ENCODE measurements at regions not wholly inside any gene's neighbourhood (a gene's known extent, or its start where the extent isn't known, plus 50 kb on each side); places are given as distances from the start of the nearest gene placed in this dataset.

GRCh38 chr21:23223882-23224281 lies 2225.7 kb downstream of the NCAM2 start:
- H3K27me3 ChIP-seq: no peaks in the 10 kb centered on the region
- no peak overlapping the region for H3K27ac ChIP-seq
- no peak for TF ChIP-seq Cebpa-rat (IDR thresholded peaks at IDR 0.05)
- H3K4me2 ChIP-seq: no peak overlapping the region
- no peaks in the 10 kb centered on the region for H3K36me3 ChIP-seq
- no peaks in the 10 kb centered on the region for H4K20me1 ChIP-seq
- H3K9me3 ChIP-seq (replicated peaks in 1 of 11): no peaks in the 10 kb centered on the region
- H3K4me1 ChIP-seq: no peaks in the 10 kb centered on the region
- H3K9ac ChIP-seq: no peak overlapping the region
- H3K4me3 ChIP-seq: no peak overlapping the region

- no peaks in the 10 kb centered on the region for H3K4me1 ChIP-seq
- H3K9ac ChIP-seq: no peak overlapping the region
- no peaks in the 10 kb centered on the region for H3K36me3 ChIP-seq
- no peaks in the 10 kb centered on the region for H3K27me3 ChIP-seq
- no peak overlapping the region for H3K27ac ChIP-seq
- no peak for TF ChIP-seq Cebpa-rat (IDR thresholded peaks at IDR 0.05)
- H4K20me1 ChIP-seq: no peaks in the 10 kb centered on the region
- H3K9me3 ChIP-seq (replicated peaks in 1 of 11): peaks cover 6 to 7% (median 6%) of the 10 kb centered on the region in 11 experiments; a peak in 21 of 22 replicates
- H3K4me2 ChIP-seq: no peak overlapping the region
- H3K4me3 ChIP-seq: no peak overlapping the region
Measured at GRCh38 chr21:23218667-23219066, 2220.5 kb downstream of the NCAM2 start.

DNA sequence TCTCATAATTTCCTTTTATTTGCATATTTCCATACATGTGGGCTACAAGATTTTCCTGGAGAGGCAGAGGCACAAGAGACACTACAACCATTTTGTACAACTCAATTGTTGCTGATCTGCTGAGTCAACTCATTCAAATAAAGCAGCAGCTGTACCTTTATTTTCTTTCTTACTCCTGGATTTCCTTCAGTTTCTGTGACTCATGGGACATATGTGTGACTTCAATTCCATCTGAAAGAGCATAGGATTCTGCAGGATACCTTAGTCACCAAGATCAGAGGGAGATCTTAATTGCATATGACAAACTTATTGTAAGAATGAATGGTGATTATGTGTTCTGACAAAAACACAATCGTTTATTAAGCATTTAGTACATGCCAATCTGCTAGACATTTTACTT lies 2219.4 kb downstream of the NCAM2 start:
- Histone ChIP-seq H3K4me3 (no peak overlapping the region), H3K9me3 (replicated peaks in 1 of 11) (peaks cover 17 to 18% (median 17%) of the 10 kb centered on the region in 11 experiments), H3K4me1 (no peaks in the 10 kb centered on the region), H3K27ac (no peak overlapping the region), H4K20me1 (no peaks in the 10 kb centered on the region), H3K27me3 (no peaks in the 10 kb centered on the region), H3K36me3 (no peaks in the 10 kb centered on the region), H3K4me2 (no peak overlapping the region), H3K9ac (no peak overlapping the region)
- TF ChIP-seq Cebpa-rat (IDR thresholded peaks at IDR 0.05): no peak

GRCh38 chr21:23215261-23215660 lies 2217.1 kb downstream of the NCAM2 start:
- Histone ChIP-seq H3K4me3 (no peak overlapping the region), H3K27ac (no peak overlapping the region), H3K4me1 (no peaks in the 10 kb centered on the region), H3K9ac (no peak overlapping the region), H3K4me2 (no peak overlapping the region), H3K27me3 (no peaks in the 10 kb centered on the region), H3K36me3 (no peaks in the 10 kb centered on the region), H4K20me1 (no peaks in the 10 kb centered on the region), H3K9me3 (replicated peaks in 1 of 11) (peaks cover 24 to 33% (median 27%) of the 10 kb centered on the region in 11 experiments)
- no peak for TF ChIP-seq Cebpa-rat (IDR thresholded peaks at IDR 0.05)

Data from BLaER1 treated with 17β-estradiol and CSF1 and Interleukin-3, amounts not matched to agents 10 nM and 100 nM (cell line).